Epithelial cell of prostate (primary cell): ENCODE measurements at regions not wholly inside any gene's neighbourhood (a gene's known extent, or its start where the extent isn't known, plus 50 kb on each side); places are given as distances from the start of the nearest gene placed in this dataset.

Experiments used
- DNase-seq: peaks from one replicate; pipeline ENCODE4 v3.0.0-alpha.2; 2011; ENCODE audit warnings: low read depth, low spot score
- H3K27ac ChIP-seq: fragments of 450-650 bp; 2 replicates; pipeline ENCODE4 v1.5.1; 2017; ENCODE audit warnings: mild to moderate bottlenecking

DNA sequence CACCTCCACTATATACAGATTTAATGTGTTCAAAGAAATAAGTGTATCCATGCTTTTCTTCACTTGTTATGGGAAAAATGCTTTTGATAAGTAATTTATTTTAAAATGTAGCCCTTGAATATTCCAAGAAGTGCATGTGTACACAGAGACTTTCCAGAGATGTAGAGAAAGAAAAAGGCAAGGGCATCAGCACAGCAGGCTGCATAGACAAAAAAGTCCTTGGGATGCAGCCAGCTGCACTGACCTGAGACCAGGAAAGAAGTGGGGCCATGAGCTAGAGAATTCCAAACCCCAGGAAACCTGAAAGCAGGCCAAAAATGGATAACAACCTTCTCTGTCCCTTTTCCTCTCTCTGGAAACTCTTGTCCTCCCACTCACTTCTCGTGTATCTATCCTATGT is 51.6 kb upstream of the PRDM8 start:
- no peak overlapping the region for H3K27ac ChIP-seq
- DNase-seq = no peak

DNA sequence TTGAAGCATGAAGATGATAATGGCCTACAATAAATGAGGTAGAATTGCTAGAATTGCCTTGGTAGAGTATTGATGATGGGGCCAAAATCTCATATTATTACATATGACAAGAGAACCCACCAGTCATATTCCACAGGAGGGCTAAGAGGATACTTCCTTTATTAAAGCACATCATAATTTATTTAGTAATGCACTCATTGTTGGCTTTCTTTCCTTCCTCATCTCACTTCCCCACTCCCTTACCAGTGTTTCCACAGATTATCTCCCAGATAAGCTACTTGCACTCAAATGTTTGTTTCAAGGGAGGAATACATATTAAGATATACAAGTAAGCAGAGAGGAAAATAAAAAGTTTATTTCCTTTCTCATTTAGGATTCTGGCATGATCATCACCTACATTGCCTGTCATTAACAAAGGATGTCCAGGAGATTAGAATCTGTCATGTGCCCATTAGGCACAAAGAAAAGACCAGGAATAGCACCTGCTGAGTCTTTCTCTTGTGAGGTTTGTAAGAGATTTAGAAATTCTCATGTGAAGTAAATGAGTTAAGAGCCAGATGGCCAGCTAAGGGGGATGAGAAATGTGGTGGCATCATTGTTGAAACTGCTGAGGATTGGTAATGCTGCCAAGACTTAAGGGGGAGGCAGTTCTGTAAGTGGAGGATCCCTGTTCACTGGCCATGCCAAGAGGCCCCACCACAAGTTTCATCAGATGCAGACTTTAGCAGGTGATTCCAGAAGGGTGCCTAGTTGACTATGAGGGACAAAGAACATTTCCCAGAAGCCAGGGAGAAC is 52.4 kb upstream of the PRDM8 start:
- DNase-seq = no peak

DNA sequence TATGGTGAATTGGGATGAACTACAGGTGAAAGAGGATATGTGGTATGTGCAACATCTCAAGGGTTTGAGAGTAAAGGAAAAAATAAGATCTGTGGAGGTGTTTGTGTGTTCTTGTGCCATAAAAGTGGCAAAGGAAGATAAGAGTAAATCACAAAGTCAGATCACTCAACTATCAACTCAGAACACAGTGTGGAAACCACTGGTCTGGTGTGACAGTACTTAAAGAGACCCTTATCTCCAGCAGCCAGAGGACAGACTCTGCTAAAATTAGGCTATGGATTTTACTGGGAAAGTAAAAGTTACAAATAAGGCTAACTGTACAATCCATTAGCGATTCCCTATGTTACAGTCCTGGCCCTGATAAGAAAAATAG is 54.0 kb upstream of the PRDM8 start:
- DNase-seq = no peak
- H3K27ac ChIP-seq = no peak overlapping the region

More for the DNA sequence above, 52.4 kb upstream of the PRDM8 start:
- no peak overlapping the region for H3K27ac ChIP-seq

DNA sequence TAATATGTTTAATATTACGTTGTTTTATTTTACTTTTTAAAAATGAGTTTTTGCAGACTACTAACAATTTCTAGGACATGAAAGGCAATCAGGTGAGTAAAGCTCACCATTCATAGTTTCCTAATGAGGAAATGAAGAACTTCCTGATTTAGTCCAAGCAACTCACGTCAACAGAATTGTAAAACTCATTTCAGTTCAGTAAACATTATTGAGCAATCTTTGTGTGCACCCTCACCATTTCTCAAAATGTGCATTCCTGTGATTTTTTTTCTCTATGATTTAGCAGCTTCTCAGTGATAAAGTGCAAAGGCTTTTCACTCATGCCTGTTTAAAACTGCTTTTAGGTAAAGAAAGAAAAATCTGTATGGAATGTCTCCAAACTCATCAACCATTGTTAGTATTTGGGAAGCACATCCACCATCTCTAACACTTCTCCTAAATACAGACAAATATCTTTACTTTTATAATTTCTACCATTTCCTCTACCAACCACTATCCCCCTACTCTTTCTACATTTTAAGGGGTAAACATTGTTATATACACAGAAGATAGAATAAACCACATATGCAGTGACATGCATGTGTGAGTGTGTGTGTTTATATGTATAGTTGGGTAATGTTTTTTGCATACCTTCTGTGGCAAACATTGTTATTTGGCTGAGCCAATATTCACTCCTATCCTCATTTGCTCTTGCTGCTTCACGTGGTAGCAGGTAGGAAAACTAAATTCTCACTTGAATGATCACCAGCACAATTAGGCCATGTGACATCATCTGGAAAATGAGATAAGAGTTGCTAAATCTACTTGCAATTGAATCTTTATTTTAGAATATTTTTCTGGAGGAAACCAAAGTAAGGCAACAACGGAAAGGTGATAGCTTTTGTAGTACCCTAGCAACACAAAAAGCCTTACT is 54.7 kb upstream of the PRDM8 start:
- peak; percentile 22 for DNase-seq
- peak overlapping the region; percentile 46 for H3K27ac ChIP-seq

DNA sequence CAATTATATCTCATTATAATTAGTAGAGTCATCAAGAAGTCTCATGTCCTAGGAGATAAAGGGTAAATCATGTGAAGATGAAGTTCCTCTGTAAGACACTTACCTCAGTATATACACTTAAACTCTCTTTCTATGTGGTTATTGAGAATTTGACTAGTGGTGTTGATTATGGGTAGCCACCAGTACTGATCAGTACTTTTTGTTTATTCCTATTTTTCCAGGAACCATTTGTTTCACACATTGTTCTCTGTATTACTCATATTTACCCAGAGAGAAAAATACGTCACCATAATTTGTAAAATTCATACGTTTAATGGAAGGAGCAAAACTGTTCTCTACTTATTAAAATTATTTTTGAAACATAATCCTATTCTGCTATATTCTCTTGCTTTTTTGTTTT is 55.8 kb upstream of the PRDM8 start:
- peak overlapping the region; percentile 46 for H3K27ac ChIP-seq
- DNase-seq = no peak

DNA sequence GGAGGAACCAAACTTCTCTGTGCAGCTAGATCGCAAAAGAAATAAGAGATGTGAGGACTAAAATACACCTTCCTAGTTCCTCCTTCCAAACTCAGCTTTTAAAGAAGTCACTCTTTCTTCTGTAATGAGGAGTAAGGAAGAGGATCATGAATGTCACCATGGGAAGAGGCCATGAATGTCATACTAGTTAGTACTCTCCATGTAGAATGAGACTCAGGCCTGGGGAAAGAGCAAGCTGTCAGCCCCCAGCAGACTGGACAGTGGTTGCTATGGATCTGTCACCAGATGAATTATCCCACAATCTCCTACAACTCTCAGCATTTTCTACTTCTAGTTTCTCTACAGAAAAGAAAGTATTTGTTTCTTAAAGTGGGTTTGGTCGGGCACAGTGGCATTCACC is 57.1 kb upstream of the PRDM8 start:
- no peak overlapping the region for H3K27ac ChIP-seq
- no peak for DNase-seq

DNA sequence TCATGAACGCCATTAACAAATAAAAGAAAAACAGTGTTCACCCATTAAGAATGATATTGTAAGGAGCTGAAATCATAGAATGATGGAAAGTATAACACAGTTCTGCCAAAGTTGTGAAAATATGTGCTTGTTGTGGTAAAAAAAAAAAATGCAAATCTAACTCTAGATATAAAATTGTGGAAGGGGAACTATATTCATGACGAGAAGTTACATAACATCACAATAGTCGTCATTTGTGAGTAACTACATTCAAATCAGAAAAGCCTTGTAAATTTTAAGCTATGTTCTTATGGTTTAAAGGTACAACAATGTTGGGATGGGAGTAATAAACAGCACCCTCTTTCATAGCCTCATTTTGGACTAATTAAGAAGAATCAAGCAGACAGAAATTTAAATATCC is 57.6 kb upstream of the PRDM8 start:
- no peak for DNase-seq
- H3K27ac ChIP-seq = no peak overlapping the region

DNA sequence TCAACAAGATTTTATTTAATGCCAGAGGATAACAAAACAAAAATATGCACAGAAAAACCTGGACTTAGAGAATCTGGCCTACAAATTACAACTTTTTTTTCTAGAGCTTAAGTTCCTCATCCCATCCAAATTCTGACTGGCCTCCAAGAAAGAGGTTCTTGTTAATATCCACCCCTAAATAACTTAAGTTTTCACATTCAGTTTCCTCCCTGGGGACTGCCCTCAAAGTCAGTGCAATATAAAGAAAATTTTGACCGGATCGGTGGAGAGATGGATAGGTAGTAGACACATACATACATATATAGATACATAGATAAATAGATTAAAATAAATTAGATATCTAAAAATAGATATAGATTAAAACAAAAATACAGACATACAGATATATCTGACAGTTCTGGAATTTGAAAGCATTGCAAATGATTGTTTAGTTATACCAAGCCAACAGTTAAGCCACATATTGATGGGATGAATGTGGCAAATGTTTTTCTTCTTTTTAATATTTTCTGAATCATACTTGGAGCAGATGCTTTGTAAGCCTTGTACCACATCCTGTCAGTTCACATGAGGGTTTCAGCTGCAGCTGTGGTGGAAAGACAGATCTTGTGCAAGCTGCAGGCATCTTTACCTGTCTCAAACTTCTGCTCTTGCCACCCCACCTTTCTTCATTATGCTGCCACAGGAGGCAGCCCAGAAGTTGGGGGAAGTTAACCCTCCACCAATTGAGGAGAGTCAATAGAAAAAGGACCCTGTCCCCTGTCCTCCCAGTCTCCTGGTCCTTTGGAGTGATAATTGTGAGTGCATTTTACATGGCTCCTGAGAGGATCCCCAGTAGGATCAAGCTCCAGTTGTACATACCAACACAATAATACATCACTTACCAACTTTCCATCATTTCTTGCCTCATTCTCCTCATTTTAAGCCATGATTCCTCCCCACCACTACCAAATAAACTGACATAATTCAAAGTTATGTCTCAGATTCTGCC is 58.5 kb upstream of the PRDM8 start:
- peak overlapping the region; percentile 27 for H3K27ac ChIP-seq
- peak; percentile 26 for DNase-seq

DNA sequence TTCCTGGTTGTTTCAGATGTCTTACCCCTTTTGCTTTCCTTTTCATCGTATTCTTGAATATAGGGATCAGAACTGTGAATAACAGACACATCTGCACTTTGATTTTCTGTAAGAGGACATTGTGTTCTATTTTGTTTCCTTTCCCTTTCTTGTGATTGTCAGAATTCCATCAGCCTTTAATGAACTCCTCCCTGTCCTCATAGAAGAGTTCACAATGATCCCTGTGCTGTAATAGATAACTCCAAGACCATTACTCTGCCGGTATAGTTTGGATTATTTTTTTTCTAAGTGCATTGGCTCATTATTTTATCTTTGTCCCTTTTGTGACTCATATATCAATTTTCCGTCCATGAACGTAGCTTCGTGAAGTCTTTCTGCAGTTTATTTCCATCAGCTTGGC is 59.7 kb upstream of the PRDM8 start:
- DNase-seq = no peak
- H3K27ac ChIP-seq = no peak overlapping the region

DNA sequence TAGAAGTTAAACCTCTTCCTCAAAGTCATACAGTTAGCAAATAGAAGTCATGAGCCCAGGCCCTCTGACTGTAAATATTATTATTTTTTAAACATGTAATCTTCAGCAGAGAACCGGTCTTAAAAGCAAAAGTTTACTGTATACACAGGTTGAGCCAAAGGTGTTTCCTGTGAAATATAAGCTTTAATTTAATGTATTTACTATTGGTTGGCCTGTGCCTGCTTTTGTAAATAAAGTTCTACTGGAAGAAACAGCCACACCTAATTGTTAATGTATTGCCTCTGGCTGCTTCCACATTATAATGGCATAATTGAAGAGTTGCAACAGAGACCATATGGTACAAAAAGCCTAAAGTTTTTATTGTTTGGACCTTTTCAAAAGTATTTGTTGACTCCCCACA is 61.0 kb upstream of the PRDM8 start:
- no peak for DNase-seq
- peak overlapping the region; percentile 45 for H3K27ac ChIP-seq

DNA sequence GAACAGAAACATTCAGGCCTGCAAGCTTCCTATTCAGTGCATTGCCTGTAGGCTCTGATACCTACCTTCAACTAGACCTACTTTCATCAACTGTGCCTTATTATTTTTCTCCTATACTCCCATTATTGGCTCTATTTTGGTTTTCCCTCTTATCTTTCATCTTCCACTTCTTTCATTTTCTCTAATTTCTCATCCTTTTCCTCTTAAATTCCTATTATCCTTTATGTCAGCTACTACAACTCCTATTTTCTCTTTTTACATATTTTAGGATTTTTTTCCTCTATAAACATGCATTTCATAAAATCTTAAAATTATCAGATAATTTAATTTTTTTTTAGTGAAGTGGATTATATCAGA is 61.6 kb upstream of the PRDM8 start:
- H3K27ac ChIP-seq = peak overlapping the region; percentile 45
- DNase-seq = no peak

DNA sequence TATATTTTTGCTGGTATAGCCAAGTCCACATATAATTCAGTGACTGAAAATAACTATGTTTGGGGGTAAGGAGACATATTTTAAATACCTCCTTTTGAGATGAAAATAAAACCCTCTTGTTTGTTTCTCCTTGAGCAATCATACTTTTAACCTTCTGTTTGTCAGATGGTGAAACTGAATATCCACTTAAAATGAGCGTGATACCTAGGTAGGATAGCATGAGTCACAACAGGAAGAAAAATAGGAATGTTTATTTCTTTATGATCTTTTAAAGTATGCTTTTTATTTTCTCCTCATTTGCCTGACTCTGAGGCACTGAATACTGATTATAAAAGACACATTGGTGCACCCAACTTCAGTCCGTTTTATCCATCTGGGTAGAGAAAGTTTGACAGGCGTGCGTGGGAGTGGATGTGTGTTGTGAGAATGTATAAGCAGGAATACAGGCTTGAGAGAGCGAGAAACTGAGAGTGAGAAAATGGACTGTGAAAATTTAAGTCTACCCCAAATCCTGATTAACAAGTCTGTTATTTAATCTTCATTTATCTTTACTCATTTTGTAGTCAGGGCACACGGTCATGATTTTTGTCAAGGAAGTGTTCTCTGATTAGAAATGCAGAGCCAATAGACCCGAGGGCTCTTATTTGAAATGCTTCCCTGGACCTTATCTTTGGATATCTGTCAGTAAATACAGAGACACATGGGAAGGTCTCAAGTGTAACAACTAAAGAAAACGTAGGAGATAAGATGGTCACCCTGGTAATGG is 62.1 kb upstream of the ANTXR2 start:
- peak overlapping the region; percentile 45 for H3K27ac ChIP-seq
- no peak for DNase-seq

DNA sequence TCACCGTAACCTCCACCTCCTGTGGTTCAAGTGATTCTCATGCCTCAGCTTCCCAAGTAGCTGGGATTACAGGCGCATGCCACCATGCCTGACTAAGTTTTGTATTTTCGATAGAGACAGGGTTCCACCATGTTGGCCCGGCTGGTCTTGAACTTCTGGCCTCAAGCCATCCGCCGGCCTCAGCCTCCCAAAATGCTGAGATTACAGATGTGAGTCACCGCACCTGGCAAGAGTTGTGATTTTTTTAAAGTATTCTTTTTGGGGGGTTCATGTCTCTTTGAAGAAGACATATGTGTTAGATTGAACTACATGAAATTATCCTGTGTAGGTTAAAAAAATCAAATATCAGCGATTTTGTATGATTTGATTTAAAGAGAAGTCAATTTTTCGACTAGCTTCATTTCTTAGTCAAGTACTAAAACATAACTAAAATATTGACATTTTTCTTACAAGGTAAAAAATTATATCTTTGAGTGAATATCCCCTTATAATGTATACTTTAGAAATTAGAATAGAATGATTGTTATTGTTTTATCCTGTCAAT is 60.3 kb upstream of the ANTXR2 start:
- no peak for DNase-seq
- H3K27ac ChIP-seq = no peak overlapping the region

DNA sequence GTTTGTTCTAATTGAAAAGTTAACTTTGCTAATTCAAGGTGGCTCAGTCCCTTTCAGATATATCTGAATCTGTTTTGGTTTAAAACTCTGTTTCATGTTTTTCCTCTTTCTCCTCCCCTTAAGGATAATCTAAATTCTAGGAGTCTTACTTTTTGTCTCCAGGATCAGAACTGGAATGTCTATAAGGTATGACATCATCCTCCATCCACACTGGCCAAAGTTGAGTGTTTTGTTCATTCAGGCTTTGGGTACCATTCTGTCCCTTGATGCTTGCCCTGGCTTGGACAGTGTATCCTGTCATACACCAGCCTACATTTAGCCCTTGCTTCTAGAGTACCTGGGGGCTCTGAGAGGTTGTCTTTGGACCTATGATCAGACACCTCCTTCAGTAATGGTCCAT is 56.8 kb upstream of the ANTXR2 start:
- DNase-seq = no peak
- H3K27ac ChIP-seq = no peak overlapping the region

DNA sequence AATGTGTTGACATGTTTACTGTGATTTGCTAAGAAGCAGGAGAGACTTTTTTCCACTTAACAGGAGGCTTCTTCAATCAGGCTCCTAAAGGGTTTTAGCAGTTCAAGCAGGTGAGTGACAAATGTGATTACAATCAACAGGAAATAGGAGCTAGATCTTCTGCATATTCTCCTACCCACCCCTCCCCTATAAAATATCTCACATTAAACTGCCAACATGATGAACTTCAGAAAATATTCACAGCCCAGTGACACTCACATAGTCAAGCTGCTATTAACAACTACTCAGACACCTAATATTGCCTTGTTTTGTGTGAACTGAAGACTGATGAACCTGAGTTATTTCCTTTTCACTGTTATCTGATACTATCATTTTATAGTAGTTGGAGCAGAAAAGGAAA is 55.9 kb upstream of the ANTXR2 start:
- DNase-seq = no peak
- H3K27ac ChIP-seq = peak overlapping the region; percentile 19

DNA sequence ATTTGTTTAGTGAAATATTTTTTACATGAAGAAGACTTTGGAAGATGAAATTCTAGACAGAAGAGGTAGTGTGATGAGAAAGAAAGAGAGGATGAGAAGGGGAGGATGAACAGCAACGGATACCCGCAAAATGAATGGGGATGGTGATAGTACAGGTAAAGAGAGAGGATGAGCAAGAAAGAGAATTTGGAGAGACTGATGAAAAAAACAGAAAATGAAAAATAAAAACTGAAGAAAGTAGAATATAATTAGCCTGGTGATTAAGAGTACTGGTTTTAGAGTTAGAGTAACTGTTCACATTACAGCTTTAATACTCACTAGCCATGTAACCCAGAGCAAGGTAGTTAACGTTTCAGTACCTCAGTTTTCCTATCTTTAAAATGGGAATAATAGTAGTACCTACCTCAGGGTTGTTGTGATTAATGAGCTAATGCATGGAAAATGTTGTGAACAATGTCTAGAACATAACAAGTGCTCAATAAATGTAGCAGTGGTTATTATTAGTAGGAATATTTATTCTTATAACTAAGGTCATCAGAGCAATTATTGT is 54.9 kb upstream of the ANTXR2 start:
- H3K27ac ChIP-seq = peak overlapping the region; percentile 89
- DNase-seq = no peak

DNA sequence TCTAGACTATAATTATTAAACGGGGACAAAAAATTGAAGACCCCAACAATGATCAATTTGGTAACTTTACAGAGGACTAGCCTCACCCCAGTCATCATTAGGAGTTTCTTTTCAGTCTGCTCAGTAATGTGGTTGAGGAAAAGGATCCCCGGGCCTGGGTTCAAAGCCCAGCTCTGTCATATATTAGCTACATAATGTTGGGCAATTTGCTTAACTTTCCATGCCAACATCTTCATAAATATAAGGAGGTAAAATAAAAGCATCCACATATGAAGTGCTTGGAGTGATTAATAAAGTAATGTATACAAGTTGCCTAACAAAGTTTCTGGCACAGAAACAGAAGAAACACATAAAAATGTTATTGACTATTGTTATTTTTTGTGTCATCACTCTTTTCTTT is 53.4 kb upstream of the ANTXR2 start:
- H3K27ac ChIP-seq = peak overlapping the region; percentile 89
- no peak for DNase-seq

DNA sequence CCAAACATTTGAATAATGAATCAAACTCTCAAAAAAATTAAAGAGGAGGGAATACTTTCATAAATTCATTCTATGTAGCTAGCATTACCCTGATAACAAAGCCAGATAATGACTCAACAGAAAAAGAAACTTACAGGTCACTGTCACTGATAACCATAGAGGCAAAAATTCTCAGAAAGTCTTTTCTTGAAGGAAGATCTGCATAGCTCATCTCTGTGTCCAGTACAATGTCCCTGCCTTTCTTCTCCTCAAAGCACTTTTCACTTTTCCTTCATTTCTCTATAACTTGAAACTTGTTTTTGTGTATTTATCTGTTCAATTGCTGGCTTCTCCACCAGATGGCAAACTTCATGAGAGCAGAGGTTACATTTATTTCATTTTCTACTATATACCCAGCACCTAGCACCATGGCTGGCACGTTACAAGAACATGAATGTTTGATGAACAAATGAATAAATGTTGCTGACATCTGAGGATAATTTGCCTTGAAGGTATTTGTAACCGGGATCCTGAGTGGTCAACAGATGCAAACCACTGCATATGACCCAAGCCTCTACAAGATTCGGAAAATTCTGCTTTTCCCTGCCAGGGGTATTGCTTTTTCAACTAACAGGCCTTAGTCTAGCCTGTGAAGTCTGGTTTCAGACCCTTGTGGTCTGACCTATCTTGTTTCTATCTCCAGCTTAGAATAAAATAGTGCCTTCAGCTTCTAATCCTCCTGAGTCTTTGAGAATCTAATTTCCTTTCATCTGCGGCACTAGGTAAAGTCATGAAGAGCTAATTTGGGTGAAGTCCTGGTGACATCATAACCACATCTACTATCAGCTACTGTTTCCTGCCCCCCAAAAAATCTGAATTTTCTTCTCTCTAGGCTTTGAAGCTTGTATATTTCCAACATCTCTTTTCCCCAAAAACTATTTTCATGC is 52.5 kb upstream of the ANTXR2 start:
- peak overlapping the region; percentile 89 for H3K27ac ChIP-seq
- no peak for DNase-seq
